Middle frontal gyrus (tissue), 1 donor: ENCODE measurements at regions not wholly inside any gene's neighbourhood (a gene's known extent, or its start where the extent isn't known, plus 50 kb on each side); places are given as distances from the start of the nearest gene placed in this dataset.

Experiments used
- DNase-seq: peaks from one replicate; pipeline ENCODE4 v3.0.0-alpha.2; 2015; ENCODE audit warnings: low spot score; ENCODE audit errors: extremely low spot score

GRCh38 chr18:39441648-39442047, 1876.0 kb upstream of the CELF4 start:
- no peak for DNase-seq

- DNase-seq, result no peak
These were observed 1870.4 kb upstream of the CELF4 start for GRCh38 chr18:39435996-39436395.

GRCh38 chr18:39435209-39435608, 1869.6 kb upstream of the CELF4 start:
- DNase-seq, result no peak

- DNase-seq, result no peak
These were observed 1868.8 kb upstream of the CELF4 start for GRCh38 chr18:39434223-39434920.

GRCh38 chr18:39425172-39425850, 1859.7 kb upstream of the CELF4 start:
- DNase-seq, result no peak

GRCh38 chr18:39424261-39424660, 1858.7 kb upstream of the CELF4 start:
- DNase-seq, result no peak

- DNase-seq, result no peak
These were observed 1855.7 kb upstream of the CELF4 start for GRCh38 chr18:39421276-39421675.

- no peak for DNase-seq
These were observed 1853.7 kb upstream of the CELF4 start for GRCh38 chr18:39419315-39419714.

GRCh38 chr18:39415471-39415870, 1849.9 kb upstream of the CELF4 start:
- no peak for DNase-seq

GRCh38 chr18:39414009-39414700, 1848.6 kb upstream of the CELF4 start:
- no peak for DNase-seq

- no peak for DNase-seq
These were observed 1841.3 kb upstream of the CELF4 start for GRCh38 chr18:39406941-39407340.

GRCh38 chr18:39403121-39403520, 1837.5 kb upstream of the CELF4 start:
- no peak for DNase-seq

GRCh38 chr18:39399662-39400061, 1834.1 kb upstream of the CELF4 start:
- no peak for DNase-seq

- DNase-seq, result no peak
These were observed 1830.6 kb upstream of the CELF4 start for GRCh38 chr18:39396168-39396567.

- no peak for DNase-seq
These were observed 1824.3 kb upstream of the CELF4 start for GRCh38 chr18:39389800-39390379.

GRCh38 chr18:39380866-39381265, 1815.3 kb upstream of the CELF4 start:
- no peak for DNase-seq

GRCh38 chr18:39380186-39380725, 1814.7 kb upstream of the CELF4 start:
- DNase-seq, result no peak

- no peak for DNase-seq
These were observed 1809.5 kb upstream of the CELF4 start for GRCh38 chr18:39375066-39375465.

GRCh38 chr18:39371996-39372395, 1806.4 kb upstream of the CELF4 start:
- no peak for DNase-seq

- no peak for DNase-seq
These were observed 1801.1 kb upstream of the CELF4 start for GRCh38 chr18:39366656-39367055.

GRCh38 chr18:39365836-39366485, 1800.4 kb upstream of the CELF4 start:
- DNase-seq, result no peak
